ENCODE measurements at regions not wholly inside any gene's neighbourhood (a gene's known extent, or its start where the extent isn't known, plus 50 kb on each side); places are given as distances from the start of the nearest gene placed in this dataset.

DNA sequence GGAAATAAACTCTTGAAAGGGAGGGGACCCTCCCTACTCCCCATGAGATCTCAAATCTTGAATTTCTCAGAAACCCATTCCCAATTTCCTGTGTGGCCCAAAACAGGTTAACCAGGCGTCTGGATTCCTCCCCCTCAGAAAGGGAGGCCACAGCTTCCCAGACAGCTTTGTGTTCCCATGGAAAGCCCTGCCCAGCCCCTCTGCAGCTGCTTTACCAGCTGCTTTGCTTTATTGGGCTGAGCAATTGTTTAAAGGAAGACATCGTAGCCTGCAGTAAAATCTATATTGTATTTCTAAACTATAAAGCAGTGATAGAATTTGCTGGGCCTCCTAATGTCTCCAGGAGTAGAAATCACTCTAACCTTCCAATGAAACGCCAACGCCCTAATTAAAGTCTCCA is 97.4 kb downstream of the CHST1 start:
- TF ChIP-seq, protein P1, sequence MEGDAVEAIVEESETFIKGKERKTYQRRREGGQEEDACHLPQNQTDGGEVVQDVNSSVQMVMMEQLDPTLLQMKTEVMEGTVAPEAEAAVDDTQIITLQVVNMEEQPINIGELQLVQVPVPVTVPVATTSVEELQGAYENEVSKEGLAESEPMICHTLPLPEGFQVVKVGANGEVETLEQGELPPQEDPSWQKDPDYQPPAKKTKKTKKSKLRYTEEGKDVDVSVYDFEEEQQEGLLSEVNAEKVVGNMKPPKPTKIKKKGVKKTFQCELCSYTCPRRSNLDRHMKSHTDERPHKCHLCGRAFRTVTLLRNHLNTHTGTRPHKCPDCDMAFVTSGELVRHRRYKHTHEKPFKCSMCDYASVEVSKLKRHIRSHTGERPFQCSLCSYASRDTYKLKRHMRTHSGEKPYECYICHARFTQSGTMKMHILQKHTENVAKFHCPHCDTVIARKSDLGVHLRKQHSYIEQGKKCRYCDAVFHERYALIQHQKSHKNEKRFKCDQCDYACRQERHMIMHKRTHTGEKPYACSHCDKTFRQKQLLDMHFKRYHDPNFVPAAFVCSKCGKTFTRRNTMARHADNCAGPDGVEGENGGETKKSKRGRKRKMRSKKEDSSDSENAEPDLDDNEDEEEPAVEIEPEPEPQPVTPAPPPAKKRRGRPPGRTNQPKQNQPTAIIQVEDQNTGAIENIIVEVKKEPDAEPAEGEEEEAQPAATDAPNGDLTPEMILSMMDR (IDR thresholded peaks at IDR 0.05; ENCODE audit: extremely low read depth in 1 of 2, insufficient read depth in 1 of 2, low read depth in 1 of 2, low read length in 2 of 2) = no peak
- TF ChIP-seq POLR2A (IDR thresholded peaks at IDR 0.05; ENCODE audit: low read depth, low read length) = no peak
- TF ChIP-seq POLR2AphosphoS5 (IDR thresholded peaks at IDR 0.05; ENCODE audit: insufficient read depth, low read depth, low read length) = no peak
- TF ChIP-seq MYC (IDR thresholded peaks at IDR 0.05; ENCODE audit: low read depth, low read length) = no peak

All from endothelial cell of umbilical vein (primary cell).